ENCODE measurements at regions not wholly inside any gene's neighbourhood (a gene's known extent, or its start where the extent isn't known, plus 50 kb on each side); places are given as distances from the start of the nearest gene placed in this dataset.

DNA sequence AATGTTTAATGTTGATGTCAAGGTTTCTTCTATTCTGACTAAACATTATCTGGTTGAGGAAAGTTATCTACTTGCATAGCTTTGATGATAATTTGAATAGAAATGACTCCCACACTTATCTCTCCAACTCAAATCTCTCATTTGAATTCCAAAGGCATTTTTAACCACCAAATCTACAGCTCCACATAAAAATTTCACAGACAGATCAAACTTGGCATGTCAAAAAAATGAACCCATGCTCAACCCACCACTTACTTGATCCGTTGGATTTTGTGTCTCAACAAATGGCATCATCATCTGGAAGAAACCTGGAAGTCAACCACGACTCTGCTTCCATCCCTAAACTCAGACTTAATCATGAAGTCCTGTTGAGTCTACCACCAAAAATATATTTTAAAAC lies 1050.4 kb downstream of the EFNB2 start:
- TF ChIP-seq, protein P1, sequence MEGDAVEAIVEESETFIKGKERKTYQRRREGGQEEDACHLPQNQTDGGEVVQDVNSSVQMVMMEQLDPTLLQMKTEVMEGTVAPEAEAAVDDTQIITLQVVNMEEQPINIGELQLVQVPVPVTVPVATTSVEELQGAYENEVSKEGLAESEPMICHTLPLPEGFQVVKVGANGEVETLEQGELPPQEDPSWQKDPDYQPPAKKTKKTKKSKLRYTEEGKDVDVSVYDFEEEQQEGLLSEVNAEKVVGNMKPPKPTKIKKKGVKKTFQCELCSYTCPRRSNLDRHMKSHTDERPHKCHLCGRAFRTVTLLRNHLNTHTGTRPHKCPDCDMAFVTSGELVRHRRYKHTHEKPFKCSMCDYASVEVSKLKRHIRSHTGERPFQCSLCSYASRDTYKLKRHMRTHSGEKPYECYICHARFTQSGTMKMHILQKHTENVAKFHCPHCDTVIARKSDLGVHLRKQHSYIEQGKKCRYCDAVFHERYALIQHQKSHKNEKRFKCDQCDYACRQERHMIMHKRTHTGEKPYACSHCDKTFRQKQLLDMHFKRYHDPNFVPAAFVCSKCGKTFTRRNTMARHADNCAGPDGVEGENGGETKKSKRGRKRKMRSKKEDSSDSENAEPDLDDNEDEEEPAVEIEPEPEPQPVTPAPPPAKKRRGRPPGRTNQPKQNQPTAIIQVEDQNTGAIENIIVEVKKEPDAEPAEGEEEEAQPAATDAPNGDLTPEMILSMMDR (IDR thresholded peaks at IDR 0.05; ENCODE audit: low read depth, low read length): no peak
- H3K4me3 ChIP-seq (ENCODE audit: low read depth, low read length): no peak overlapping the region
- no peak for DNase-seq (ENCODE audit: low read depth, low spot score)
- in situ Hi-C loops (cut with HindIII; ENCODE audit: low sequenced_read_pairs): no loop called here

DNA sequence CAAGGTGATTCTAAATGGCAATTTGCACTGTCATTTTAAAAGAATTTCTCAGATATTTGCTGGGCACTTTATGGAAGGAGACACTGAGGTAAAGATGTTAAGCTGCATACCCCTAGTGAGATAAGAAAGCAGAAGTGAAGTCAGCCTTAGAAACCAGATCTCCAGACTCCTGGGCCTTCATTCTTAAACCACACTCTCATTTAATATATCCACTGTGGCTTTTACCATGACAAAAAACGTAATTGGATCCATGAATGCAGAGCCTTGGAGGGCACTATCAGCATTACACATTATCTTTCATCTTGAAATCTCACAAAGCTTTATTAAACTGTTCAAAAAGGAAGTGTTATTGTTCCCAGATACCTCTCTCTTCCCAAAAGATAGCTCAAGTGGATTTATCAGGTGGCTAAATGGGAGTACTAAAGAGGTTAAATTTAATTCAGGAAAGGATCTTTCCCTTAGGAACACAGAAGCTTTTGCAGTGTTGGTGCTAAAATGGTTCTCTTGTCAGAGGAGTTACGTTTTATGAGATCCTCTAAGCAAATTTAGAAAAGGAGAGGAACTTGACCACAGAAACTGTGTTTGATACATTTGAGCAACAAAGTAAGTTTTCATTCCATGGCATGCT lies 1060.4 kb downstream of the EFNB2 start:
- in situ Hi-C loops (cut with HindIII; ENCODE audit: low sequenced_read_pairs): no loop called here
- DNase-seq (ENCODE audit: low read depth, low spot score): peak; percentile 12
- H3K4me3 ChIP-seq (ENCODE audit: low read depth, low read length): no peak overlapping the region
- TF ChIP-seq, protein P1 (IDR thresholded peaks at IDR 0.05; ENCODE audit: low read depth, low read length): no peak

DNA sequence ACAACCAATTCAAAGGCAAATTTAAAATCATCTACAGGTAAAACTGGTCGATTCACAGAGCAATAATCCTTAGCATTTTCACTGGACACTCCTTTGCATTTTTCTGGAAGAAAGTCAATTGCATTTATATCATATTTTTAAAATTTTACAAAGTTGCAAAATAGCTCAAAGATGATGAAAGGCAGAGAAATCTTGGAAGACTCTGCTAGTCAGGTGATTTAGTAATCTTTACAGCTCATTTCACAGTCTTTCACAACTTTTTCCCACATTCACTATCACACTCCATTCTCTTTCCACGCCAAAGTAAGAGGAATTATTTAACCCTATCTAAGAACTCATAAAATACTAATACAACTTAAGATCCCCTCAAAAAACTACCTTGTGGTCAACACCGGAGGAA lies 1063.8 kb downstream of the EFNB2 start:
- H3K4me3 ChIP-seq (ENCODE audit: low read depth, low read length): no peak overlapping the region
- DNase-seq (ENCODE audit: low read depth, low spot score): no peak
- TF ChIP-seq, protein P1 (IDR thresholded peaks at IDR 0.05; ENCODE audit: low read depth, low read length): no peak
- in situ Hi-C loops (cut with HindIII; ENCODE audit: low sequenced_read_pairs): no loop called here

DNA sequence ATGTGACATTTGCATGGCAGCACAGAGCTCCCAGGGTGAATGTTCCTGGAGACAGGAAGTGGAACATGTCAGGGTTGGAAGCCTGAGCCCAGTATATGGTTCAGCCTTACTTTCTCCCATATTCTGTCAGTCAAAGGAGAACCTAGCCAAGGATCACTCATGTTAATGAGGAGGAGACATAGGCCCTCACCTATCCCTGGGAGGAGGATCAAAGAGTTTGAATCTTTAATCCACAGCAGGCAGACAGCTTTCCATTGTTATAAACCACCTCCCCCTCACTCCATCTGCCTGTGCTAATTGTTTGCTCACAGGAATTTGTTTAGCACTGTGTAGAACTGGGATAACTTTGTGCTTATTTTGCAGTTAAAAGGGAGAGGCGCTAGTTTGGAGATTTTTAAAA lies 1069.1 kb downstream of the EFNB2 start:
- no peak overlapping the region for H3K4me3 ChIP-seq (ENCODE audit: low read depth, low read length)
- TF ChIP-seq, protein P1 (IDR thresholded peaks at IDR 0.05; ENCODE audit: low read depth, low read length): no peak
- in situ Hi-C loops (cut with HindIII; ENCODE audit: low sequenced_read_pairs): no loop called here

DNA sequence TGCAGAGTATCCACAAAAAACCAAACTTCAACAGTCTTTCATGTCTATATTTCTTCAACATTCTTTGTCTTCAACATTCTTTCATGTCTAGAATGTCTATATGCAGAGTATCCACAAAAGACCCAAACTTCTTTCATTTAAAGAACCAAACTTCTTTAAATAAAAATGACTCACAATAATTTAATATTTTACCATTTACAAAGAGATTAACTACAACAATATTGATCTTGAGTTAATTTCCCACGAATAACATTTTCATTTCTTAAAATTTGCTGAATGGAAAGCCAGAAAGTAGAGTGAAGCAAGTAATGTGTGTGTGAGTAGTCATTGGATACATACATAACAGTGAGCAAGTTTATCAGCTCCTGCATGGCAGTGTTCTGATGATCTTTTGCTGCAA lies 1069.7 kb downstream of the EFNB2 start, which contains the start of gene DAOA:
Gene DAOA (plus strand): TSS at position 301 of the 400 bp plus-strand sequence.
- H3K4me3 ChIP-seq (ENCODE audit: low read depth, low read length): no peak within 1 kb of the TSS
- TF ChIP-seq, protein P1 (IDR thresholded peaks at IDR 0.05; ENCODE audit: low read depth, low read length): no peak
- in situ Hi-C loops (cut with HindIII; ENCODE audit: low sequenced_read_pairs): no loop called here
- no peak for DNase-seq (ENCODE audit: low read depth, low spot score)

More for the DNA sequence above, 1069.1 kb downstream of the EFNB2 start:
- DNase-seq (ENCODE audit: low read depth, low spot score): no peak

DNA sequence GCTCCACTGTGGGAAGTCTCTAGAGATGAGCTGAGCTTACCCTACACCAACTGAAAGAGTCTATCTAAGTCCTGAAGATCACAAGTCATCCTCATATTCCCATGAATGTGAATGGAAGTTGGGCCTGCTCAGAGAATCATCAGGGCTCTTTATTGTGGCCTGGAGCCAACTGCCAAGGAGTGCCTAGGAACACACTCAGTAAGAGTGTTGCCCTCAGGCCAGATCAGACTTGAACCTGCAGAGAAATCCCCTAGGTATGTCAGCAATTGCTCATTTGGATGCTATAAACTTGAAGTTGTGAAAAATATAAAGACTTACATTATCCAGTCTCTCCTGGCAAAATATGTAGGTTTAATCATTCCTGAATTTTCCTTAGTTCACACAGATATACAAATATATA lies 1070.2 kb downstream of the EFNB2 start:
- TF ChIP-seq, protein P1 (IDR thresholded peaks at IDR 0.05; ENCODE audit: low read depth, low read length): no peak

More for the DNA sequence above, 1070.2 kb downstream of the EFNB2 start:
- no peak for DNase-seq (ENCODE audit: low read depth, low spot score)
- in situ Hi-C loops (cut with HindIII; ENCODE audit: low sequenced_read_pairs): no loop called here
- H3K4me3 ChIP-seq (ENCODE audit: low read depth, low read length): no peak overlapping the region

Data from astrocyte of the spinal cord (primary cell).